ENCODE measurements at regions not wholly inside any gene's neighbourhood (a gene's known extent, or its start where the extent isn't known, plus 50 kb on each side); places are given as distances from the start of the nearest gene placed in this dataset.

DNA sequence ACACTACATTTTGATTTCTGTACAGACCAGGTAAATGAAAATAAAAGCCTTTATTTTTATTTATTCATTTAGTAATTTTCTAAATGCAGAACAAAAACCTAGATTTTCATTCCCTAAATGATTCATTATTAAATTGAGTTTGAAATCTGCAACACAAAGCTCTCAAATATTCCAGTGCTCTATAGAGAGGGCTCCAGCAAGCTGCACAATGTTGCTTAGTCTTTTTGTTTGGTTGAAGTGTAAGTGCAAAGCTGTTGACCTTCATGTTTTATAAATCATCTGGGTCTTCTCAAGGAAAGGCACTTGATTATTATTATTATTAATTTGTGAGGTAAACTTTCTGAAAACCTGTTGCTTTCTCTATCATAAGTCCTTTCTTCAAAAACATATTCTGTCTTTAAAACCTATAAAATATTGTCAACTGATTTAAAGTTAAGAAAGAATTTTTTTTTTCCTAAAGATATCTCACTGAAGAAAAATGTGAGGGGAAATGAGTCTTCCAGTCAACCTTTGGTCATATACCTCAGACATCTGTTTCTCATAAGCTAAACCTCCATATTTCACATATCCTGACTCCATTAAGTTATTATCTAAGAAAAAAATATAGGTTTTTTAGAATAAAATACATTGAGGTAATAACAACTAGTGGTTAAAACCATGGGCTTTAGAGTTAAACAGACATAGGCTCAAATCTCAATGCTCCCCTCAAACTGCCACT, 100.7 kb downstream of the ZIC4 start:
- H3K79me2 ChIP-seq (ENCODE audit: insufficient read depth, low read length): no peaks in the 10 kb centered on the region
- no peak overlapping the region for H3K4me2 ChIP-seq (ENCODE audit: low read depth, low read length, poor library complexity, severe bottlenecking)
- H3K27ac ChIP-seq (ENCODE audit: low read depth, low read length): no peak overlapping the region
- H3F3A ChIP-seq (ENCODE audit: insufficient read depth): no peaks in the 10 kb centered on the region
- no peak for TF ChIP-seq EZH2phosphoT487 (conservative IDR thresholded peaks at IDR 0.05; ENCODE audit: low read length)
- TF ChIP-seq, protein P1, sequence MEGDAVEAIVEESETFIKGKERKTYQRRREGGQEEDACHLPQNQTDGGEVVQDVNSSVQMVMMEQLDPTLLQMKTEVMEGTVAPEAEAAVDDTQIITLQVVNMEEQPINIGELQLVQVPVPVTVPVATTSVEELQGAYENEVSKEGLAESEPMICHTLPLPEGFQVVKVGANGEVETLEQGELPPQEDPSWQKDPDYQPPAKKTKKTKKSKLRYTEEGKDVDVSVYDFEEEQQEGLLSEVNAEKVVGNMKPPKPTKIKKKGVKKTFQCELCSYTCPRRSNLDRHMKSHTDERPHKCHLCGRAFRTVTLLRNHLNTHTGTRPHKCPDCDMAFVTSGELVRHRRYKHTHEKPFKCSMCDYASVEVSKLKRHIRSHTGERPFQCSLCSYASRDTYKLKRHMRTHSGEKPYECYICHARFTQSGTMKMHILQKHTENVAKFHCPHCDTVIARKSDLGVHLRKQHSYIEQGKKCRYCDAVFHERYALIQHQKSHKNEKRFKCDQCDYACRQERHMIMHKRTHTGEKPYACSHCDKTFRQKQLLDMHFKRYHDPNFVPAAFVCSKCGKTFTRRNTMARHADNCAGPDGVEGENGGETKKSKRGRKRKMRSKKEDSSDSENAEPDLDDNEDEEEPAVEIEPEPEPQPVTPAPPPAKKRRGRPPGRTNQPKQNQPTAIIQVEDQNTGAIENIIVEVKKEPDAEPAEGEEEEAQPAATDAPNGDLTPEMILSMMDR (IDR thresholded peaks at IDR 0.05; ENCODE audit: insufficient read depth, low read length, poor library complexity, severe bottlenecking): no peak
- H3K4me3 ChIP-seq (ENCODE audit: insufficient read depth, low read length, poor library complexity, severe bottlenecking): no peak overlapping the region
- H3K27me3 ChIP-seq (ENCODE audit: low read length): no peaks in the 10 kb centered on the region
- H4K20me1 ChIP-seq (ENCODE audit: low read depth, low read length): no peaks in the 10 kb centered on the region
- no peaks in the 10 kb centered on the region for H3K36me3 ChIP-seq (ENCODE audit: low read length)
- H3K9ac ChIP-seq (ENCODE audit: low read length): no peak overlapping the region
- H3K9me2 ChIP-seq (replicated peaks; ENCODE audit: insufficient read depth, low read length): no peaks in the 10 kb centered on the region
- H2AFZ ChIP-seq (ENCODE audit: low read depth, low read length, severe bottlenecking): no peak overlapping the region
- H3K9me3 ChIP-seq (ENCODE audit: insufficient read depth, low read length): no peaks in the 10 kb centered on the region

DNA sequence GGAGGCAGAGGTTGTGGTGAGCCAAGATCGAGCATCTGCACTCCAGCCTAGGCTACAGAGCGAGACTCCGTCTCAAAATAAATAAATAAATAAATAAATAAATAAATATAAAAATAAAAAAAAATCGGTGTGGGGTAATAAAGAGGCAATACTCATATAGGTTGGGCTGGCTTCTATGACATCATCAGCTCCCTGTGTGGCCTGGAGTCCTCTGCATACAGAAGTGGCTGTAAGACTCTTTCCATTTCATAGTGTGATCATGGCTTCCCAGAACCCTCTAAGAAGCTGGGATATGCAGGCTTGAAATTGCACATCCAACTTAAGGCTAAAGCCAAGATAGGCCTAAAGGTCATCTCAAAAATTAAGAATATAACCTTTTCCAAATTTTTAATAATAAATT, 101.6 kb downstream of the ZIC4 start:
- Histone ChIP-seq H3K27me3 (ENCODE audit: low read length) (no peaks in the 10 kb centered on the region), H3K27ac (ENCODE audit: low read depth, low read length) (no peak overlapping the region), H3K9ac (ENCODE audit: low read length) (no peak overlapping the region), H3K9me2 (replicated peaks; ENCODE audit: insufficient read depth, low read length) (no peaks in the 10 kb centered on the region), H3K79me2 (ENCODE audit: insufficient read depth, low read length) (no peaks in the 10 kb centered on the region), H3K4me3 (ENCODE audit: insufficient read depth, low read length, poor library complexity, severe bottlenecking) (no peak overlapping the region), H3K4me2 (ENCODE audit: low read depth, low read length, poor library complexity, severe bottlenecking) (no peak overlapping the region), H4K20me1 (ENCODE audit: low read depth, low read length) (no peaks in the 10 kb centered on the region), H3K36me3 (ENCODE audit: low read length) (no peaks in the 10 kb centered on the region), H2AFZ (ENCODE audit: low read depth, low read length, severe bottlenecking) (no peak overlapping the region), H3K9me3 (ENCODE audit: insufficient read depth, low read length) (no peaks in the 10 kb centered on the region), H3F3A (ENCODE audit: insufficient read depth) (no peaks in the 10 kb centered on the region)
- TF ChIP-seq EZH2phosphoT487 (conservative IDR thresholded peaks at IDR 0.05; ENCODE audit: low read length): no peak
- TF ChIP-seq, protein P1 (IDR thresholded peaks at IDR 0.05; ENCODE audit: insufficient read depth, low read length, poor library complexity, severe bottlenecking): no peak

DNA sequence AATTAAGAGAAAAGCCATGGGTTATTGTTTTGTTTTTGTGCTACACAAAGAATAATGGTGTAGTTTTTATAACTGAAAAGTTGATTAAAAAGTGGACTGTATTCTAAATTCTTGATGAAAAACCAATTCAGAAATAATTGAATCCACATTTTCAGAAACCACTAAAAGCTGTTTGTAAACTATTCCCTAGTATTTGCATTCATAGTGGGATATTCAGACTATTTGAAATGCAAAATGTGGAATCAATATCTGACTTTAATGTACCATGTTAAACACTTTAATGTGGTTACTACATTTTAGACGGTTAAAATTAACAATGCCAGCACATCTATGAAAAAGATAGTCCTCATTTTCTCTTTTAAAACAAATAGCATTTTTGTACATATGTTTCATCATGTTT, 104.6 kb downstream of the ZIC4 start:
- Histone ChIP-seq H3K36me3 (ENCODE audit: low read length) (no peaks in the 10 kb centered on the region), H3K9me2 (replicated peaks; ENCODE audit: insufficient read depth, low read length) (no peaks in the 10 kb centered on the region), H3K4me3 (ENCODE audit: insufficient read depth, low read length, poor library complexity, severe bottlenecking) (no peak overlapping the region), H3K9ac (ENCODE audit: low read length) (no peak overlapping the region), H4K20me1 (ENCODE audit: low read depth, low read length) (no peaks in the 10 kb centered on the region), H2AFZ (ENCODE audit: low read depth, low read length, severe bottlenecking) (no peak overlapping the region), H3K9me3 (ENCODE audit: insufficient read depth, low read length) (no peaks in the 10 kb centered on the region), H3F3A (ENCODE audit: insufficient read depth) (no peaks in the 10 kb centered on the region), H3K79me2 (ENCODE audit: insufficient read depth, low read length) (no peaks in the 10 kb centered on the region), H3K4me2 (ENCODE audit: low read depth, low read length, poor library complexity, severe bottlenecking) (no peak overlapping the region), H3K27me3 (ENCODE audit: low read length) (no peaks in the 10 kb centered on the region), H3K27ac (ENCODE audit: low read depth, low read length) (no peak overlapping the region)
- TF ChIP-seq, protein P1 (IDR thresholded peaks at IDR 0.05; ENCODE audit: insufficient read depth, low read length, poor library complexity, severe bottlenecking): no peak
